Erythroblast (primary cell): ENCODE measurements at regions not wholly inside any gene's neighbourhood (a gene's known extent, or its start where the extent isn't known, plus 50 kb on each side); places are given as distances from the start of the nearest gene placed in this dataset.

Experiments
- GATA1 ChIP-seq: IDR thresholded peaks from 2 replicates; pipeline ENCODE4 v1.6.1; 2011; ENCODE audit warnings: low read depth, mild to moderate bottlenecking, control low read depth, low read length, moderate library complexity
- POLR2A ChIP-seq: IDR thresholded peaks from 2 replicates; pipeline ENCODE4 v1.6.1; 2011; ENCODE audit warnings: mild to moderate bottlenecking, low read length

DNA sequence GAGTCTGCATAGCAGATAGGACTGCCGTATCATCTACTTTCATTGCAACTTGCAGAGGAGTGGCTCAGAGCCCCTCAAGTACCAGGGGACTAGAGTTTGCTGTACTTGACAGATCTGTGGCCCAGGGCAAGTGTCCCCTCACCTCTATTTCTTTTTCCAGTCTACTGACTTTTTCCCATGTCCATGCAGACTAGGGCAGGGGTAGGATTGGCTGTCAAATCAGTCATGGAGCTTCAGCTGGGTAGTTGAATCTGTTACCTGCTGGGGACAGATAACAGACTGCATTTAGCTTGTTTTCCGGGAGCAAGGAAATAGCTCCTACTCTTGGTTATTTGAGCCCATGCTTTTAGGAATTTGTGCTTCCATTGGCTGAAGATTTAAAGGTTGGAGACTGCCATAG, 121.0 kb upstream of the CDK13 start:
- no peak for TF ChIP-seq POLR2A
- no peak for TF ChIP-seq GATA1
